ENCODE measurements at regions not wholly inside any gene's neighbourhood (a gene's known extent, or its start where the extent isn't known, plus 50 kb on each side); places are given as distances from the start of the nearest gene placed in this dataset.

- FAIRE-seq (no peak), DNase-seq (ENCODE audit: low read depth, low spot score) (no peak), ATAC-seq (no peak)
- RAD21 ChIA-PET (ENCODE audit: unreplicated experiment) = no interaction called here
- TF ChIP-seq LARP7 (IDR thresholded peaks at IDR 0.05) = no peak
- no peak for TF ChIP-seq HCFC1 (IDR thresholded peaks at IDR 0.05; ENCODE audit: low read length)
- no peak for TF ChIP-seq SKIL (IDR thresholded peaks at IDR 0.05; ENCODE audit: low read depth, poor library complexity, severe bottlenecking)
- no peak for TF ChIP-seq EP300 (IDR thresholded peaks at IDR 0.05; ENCODE audit: borderline replicate concordance in 1 of 2, control insufficient read depth in 1 of 2, low read depth in 2 of 2, low read length in 2 of 2)
- no peak for TF ChIP-seq NR2C2 (IDR thresholded peaks at IDR 0.05; ENCODE audit: borderline replicate concordance, control insufficient read depth, insufficient read length, low read depth)
- TF ChIP-seq SUZ12 (IDR thresholded peaks at IDR 0.05; ENCODE audit: unreplicated experiment) = no peak
- no peak for TF ChIP-seq GATAD2B (conservative IDR thresholded peaks at IDR 0.05; ENCODE audit: low read depth)
- no peak for TF ChIP-seq PAX5 (IDR thresholded peaks at IDR 0.05; ENCODE audit: borderline replicate concordance, low read depth, low read length)
- TF ChIP-seq SMC3 (IDR thresholded peaks at IDR 0.05; ENCODE audit: borderline replicate concordance, low read length) = no peak
- TF ChIP-seq CHD4 (IDR thresholded peaks at IDR 0.05) = no peak
- no peak for TF ChIP-seq ZNF274 (IDR thresholded peaks at IDR 0.05; ENCODE audit: insufficient read depth, insufficient read length)
- TF ChIP-seq NFYB (IDR thresholded peaks at IDR 0.05; ENCODE audit: insufficient read depth, low read depth, low read length) = no peak
- TF ChIP-seq STAT1 (conservative IDR thresholded peaks at IDR 0.05) = no peak
- TF ChIP-seq ZNF24 (IDR thresholded peaks at IDR 0.05) = no peak
- no peak for TF ChIP-seq PAX8 (IDR thresholded peaks at IDR 0.05)
- no peak for TF ChIP-seq STAT3 (IDR thresholded peaks at IDR 0.05; ENCODE audit: low read depth, low read length)
- TF ChIP-seq MAX (IDR thresholded peaks at IDR 0.05; ENCODE audit: low read depth, low read length) = no peak
- TF ChIP-seq NFXL1 (IDR thresholded peaks at IDR 0.05; ENCODE audit: borderline replicate concordance) = no peak
- Histone ChIP-seq H2AFZ (ENCODE audit: control insufficient read depth, low read depth, low read length) (no peak overlapping the region), H3K36me3 (ENCODE audit: control insufficient read depth in 2 of 2, insufficient read depth in 2 of 2, low read length in 1 of 2) (no peaks in the 10 kb centered on the region), H4K20me1 (ENCODE audit: control insufficient read depth, insufficient read depth) (no peaks in the 10 kb centered on the region), H3K9me3 (replicated peaks; ENCODE audit: control insufficient read depth, insufficient read depth, low read length) (no peaks in the 10 kb centered on the region), H3K27ac (ENCODE audit: control insufficient read depth, insufficient read depth) (no peak overlapping the region), H3K79me2 (ENCODE audit: control insufficient read depth, insufficient read depth, low read length) (no peaks in the 10 kb centered on the region), H3K4me1 (ENCODE audit: control insufficient read depth, insufficient read depth, low read length) (no peaks in the 10 kb centered on the region), H3K4me2 (ENCODE audit: control insufficient read depth, insufficient read depth) (no peak overlapping the region), H3K27me3 (replicated peaks in 1 of 2; ENCODE audit: control insufficient read depth in 2 of 2, insufficient read depth in 2 of 2, low read length in 1 of 2) (no peaks in the 10 kb centered on the region; a peak in 1 of 4 replicates), H3K4me3 (no peak overlapping the region), H3K9ac (ENCODE audit: control insufficient read depth, insufficient read depth, low read length) (no peak overlapping the region)
- in situ Hi-C loops (cut with MboI) (no loop called here), intact Hi-C loops (cut with micrococcal nuclease; ENCODE audit: unreplicated experiment) (no loop called here)
- POLR2A ChIA-PET = no interaction called here
- no TSS peak for BruUV-seq (replicated peaks)
- CTCF ChIA-PET = no interaction called here
- WGBS (ENCODE audit: insufficient coverage, insufficient replicate concordance, low lambda C conversion rate, missing lambda C conversion rate) = 31% methylated on average over 11 of the region's 11 CpGs
- SMC1A ChIA-PET (ENCODE audit: uncharacterized antibody, unreplicated experiment) = no interaction called here
Observed at GRCh38 chr11:129720994-129721393, 94.7 kb upstream of the TMEM45B start.
